Liver (tissue), 8 donors: ENCODE measurements at regions not wholly inside any gene's neighbourhood (a gene's known extent, or its start where the extent isn't known, plus 50 kb on each side); places are given as distances from the start of the nearest gene placed in this dataset.

ENCODE experiments used
- DNase-seq: peaks from one replicate; pipeline ENCODE4 v3.0.0-alpha.2; 2017; ENCODE audit warnings: low spot score
- H3K27ac ChIP-seq, 2 donors: one replicate each; pipeline ENCODE4 v1.7.0; 2013; ENCODE audit warnings: inconsistent platforms in 2 of 2, low read length in 2 of 2, control low read depth in 1 of 2, low read depth in 1 of 2, mild to moderate bottlenecking in 1 of 2
- H3K27me3 ChIP-seq, 4 donors: one replicate each; pipeline versions ENCODE4 v1.6.1 to v1.7.0; 2013; ENCODE audit warnings: low read length in 3 of 4, inconsistent platforms in 1 of 4, mild to moderate bottlenecking in 1 of 4, moderate library complexity in 1 of 4; ENCODE audit not compliant: control insufficient read depth in 4 of 4, insufficient read depth in 4 of 4
- H3K36me3 ChIP-seq, 4 donors: one replicate each; pipeline versions ENCODE4 v1.6.1 to v1.7.0; 2013; ENCODE audit warnings: low read length in 3 of 4, mild to moderate bottlenecking in 3 of 4, low read depth in 1 of 4, moderate library complexity in 1 of 4; ENCODE audit not compliant: control insufficient read depth in 4 of 4, insufficient read depth in 3 of 4
- H3K4me1 ChIP-seq, 4 donors: one replicate each; pipeline versions ENCODE4 v1.6.1 to v1.7.0; 2013; ENCODE audit warnings: low read length in 3 of 4, mild to moderate bottlenecking in 3 of 4, moderate library complexity in 1 of 4; ENCODE audit not compliant: control insufficient read depth in 4 of 4, insufficient read depth in 4 of 4
- H3K4me3 ChIP-seq, 3 donors: one replicate each; pipeline versions ENCODE4 v1.6.1 to v1.7.0; 2013; ENCODE audit warnings: low read length in 3 of 3, control low read depth in 1 of 3, low read depth in 1 of 3, mild to moderate bottlenecking in 1 of 3
- H3K9ac ChIP-seq, 2 donors: one replicate each; pipeline ENCODE4 v1.7.0; 2013; ENCODE audit warnings: low read length in 2 of 2, mild to moderate bottlenecking in 2 of 2, moderate library complexity in 2 of 2, control low read depth in 1 of 2, low read depth in 1 of 2
- H3K9me3 ChIP-seq, 4 donors: one replicate each; pipeline versions ENCODE4 v1.6.1 to v1.7.0; 2013; ENCODE audit warnings: low read length in 3 of 4; ENCODE audit not compliant: control insufficient read depth in 4 of 4
- ATF3 ChIP-seq: IDR thresholded peaks from 2 replicates; pipeline ENCODE4 v1.6.1; 2016; ENCODE audit warnings: antibody characterized with exemption
- CTCF ChIP-seq: fragments of 150-350 bp; IDR thresholded peaks from 2 replicates; pipeline ENCODE4 v1.5.1; 2017; ENCODE audit warnings: improper control_type of control experiment, low read depth, low read length; ENCODE audit not compliant: missing input control
- EGR1 ChIP-seq, 2 donors: IDR thresholded peaks; 2 replicates each; pipeline ENCODE4 v1.6.1; 2016 to 2018; ENCODE audit warnings: antibody characterized with exemption in 2 of 2, low read depth in 2 of 2
- FOXA1 ChIP-seq: IDR thresholded peaks from 2 replicates; pipeline ENCODE4 v1.6.1; 2016; ENCODE audit warnings: antibody characterized with exemption
- GABPA ChIP-seq, 2 donors: IDR thresholded peaks in 1 of 2; conservative IDR thresholded peaks in 1 of 2; 2 replicates each; pipeline ENCODE4 v1.6.1; 2016; ENCODE audit warnings: antibody characterized with exemption in 2 of 2, mild to moderate bottlenecking in 1 of 2, moderate library complexity in 1 of 2
- HNF4A ChIP-seq, 2 donors: conservative IDR thresholded peaks; 2 replicates each; pipeline ENCODE4 v1.6.1; 2016; ENCODE audit warnings: antibody characterized with exemption in 2 of 2, mild to moderate bottlenecking in 2 of 2
- HNF4G ChIP-seq: IDR thresholded peaks from 2 replicates; pipeline ENCODE4 v1.6.1; 2016; ENCODE audit warnings: antibody characterized with exemption
- JUND ChIP-seq, 2 donors: IDR thresholded peaks; 2 replicates each; pipeline ENCODE4 v1.6.1; 2016; ENCODE audit warnings: antibody characterized with exemption in 2 of 2
- MAX ChIP-seq: IDR thresholded peaks from 2 replicates; pipeline ENCODE4 v1.6.1; 2016; ENCODE audit warnings: antibody characterized with exemption
- NR2F2 ChIP-seq: IDR thresholded peaks from 2 replicates; pipeline ENCODE4 v1.6.1; 2016; ENCODE audit warnings: antibody characterized with exemption
- RAD21 ChIP-seq, 2 donors: IDR thresholded peaks; 2 replicates each; pipeline ENCODE4 v1.6.1; 2016; ENCODE audit warnings: antibody characterized with exemption in 2 of 2, mild to moderate bottlenecking in 2 of 2
- REST ChIP-seq: IDR thresholded peaks from 2 replicates; pipeline ENCODE4 v1.6.1; 2016; ENCODE audit warnings: antibody characterized with exemption, mild to moderate bottlenecking
- RXRA ChIP-seq, 2 donors: IDR thresholded peaks; 2 replicates each; pipeline ENCODE4 v1.6.1; 2017 to 2018; ENCODE audit warnings: antibody characterized with exemption in 2 of 2, mild to moderate bottlenecking in 1 of 2
- SP1 ChIP-seq: IDR thresholded peaks from 2 replicates; pipeline ENCODE4 v1.6.1; 2018; ENCODE audit warnings: antibody characterized with exemption, mild to moderate bottlenecking
- TAF1 ChIP-seq: conservative IDR thresholded peaks from 2 replicates; pipeline ENCODE4 v1.6.1; 2016; ENCODE audit warnings: antibody characterized with exemption, mild to moderate bottlenecking
- YY1 ChIP-seq: IDR thresholded peaks from 2 replicates; pipeline ENCODE4 v1.6.1; 2016; ENCODE audit warnings: antibody characterized with exemption, mild to moderate bottlenecking
- ZBTB33 ChIP-seq: IDR thresholded peaks from 2 replicates; pipeline ENCODE4 v1.6.1; 2016; ENCODE audit warnings: antibody characterized with exemption
- WGBS: extraction: QIAGEN DNeasy Blood & Tissue Kit; methylation state at CpG from one replicate; pipeline ENCODE4 v1.1.7; 2013; 5-methylcytosine and 5-hydroxymethylcytosine counted together
- donor health status: healthy.
- donor health status: healthy.
- donor health status: healthy.
- donor health status: healthy.
- donor health status: healthy.

GRCh38 chr2:155703048-155703447 is 629.5 kb downstream of the NR4A2 start:
- Histone ChIP-seq H3K36me3 (no peaks in the 10 kb centered on the region), H3K4me1 (no peaks in the 10 kb centered on the region), H3K27me3 (no peaks in the 10 kb centered on the region), H3K27ac (no peak overlapping the region), H3K9ac (no peak overlapping the region), H3K9me3 (no peaks in the 10 kb centered on the region), H3K4me3 (no peak overlapping the region)
- DNase-seq, result no peak
- 78% methylated on average over 3 of the region's 3 CpGs for WGBS
- TF ChIP-seq YY1 (no peak), MAX (no peak), ATF3 (no peak), JUND (IDR thresholded peaks at IDR 0.05) (no peak), RXRA (IDR thresholded peaks at IDR 0.05) (no peak), FOXA1 (no peak), TAF1 (no peak), ZBTB33 (no peak), REST (no peak), RAD21 (IDR thresholded peaks at IDR 0.05) (no peak), HNF4A (conservative IDR thresholded peaks at IDR 0.05) (no peak), SP1 (no peak), HNF4G (no peak), NR2F2 (no peak)

GRCh38 chr2:155701721-155702120 is 630.8 kb downstream of the NR4A2 start:
- Histone ChIP-seq H3K27ac (no peak overlapping the region), H3K9ac (no peak overlapping the region), H3K9me3 (no peaks in the 10 kb centered on the region), H3K4me3 (no peak overlapping the region), H3K27me3 (no peaks in the 10 kb centered on the region), H3K4me1 (no peaks in the 10 kb centered on the region), H3K36me3 (no peaks in the 10 kb centered on the region)
- no peak for TF ChIP-seq ZBTB33
- TF ChIP-seq ATF3, result no peak
- no peak for TF ChIP-seq GABPA (IDR thresholded peaks at IDR 0.05 in 1 of 2, conservative IDR thresholded peaks at IDR 0.05 in 1 of 2)
- no peak for TF ChIP-seq EGR1 (IDR thresholded peaks at IDR 0.05; ENCODE audit: low read depth in 2 of 2)
- TF ChIP-seq JUND (IDR thresholded peaks at IDR 0.05), result no peak
- no peak for TF ChIP-seq TAF1
- no peak for TF ChIP-seq RXRA (IDR thresholded peaks at IDR 0.05)
- no peak for TF ChIP-seq YY1
- no peak for TF ChIP-seq CTCF
- WGBS, result 75% methylated on average over 1 of the region's 1 CpG
- no peak for DNase-seq
